Astrocyte (in vitro differentiated cells and primary cell): ENCODE measurements at regions not wholly inside any gene's neighbourhood (a gene's known extent, or its start where the extent isn't known, plus 50 kb on each side); places are given as distances from the start of the nearest gene placed in this dataset.
"Not testable (repeated sequence)": the region's sequence is repeated elsewhere in the genome, so short reads cannot be mapped to it uniquely, and the experiment has no call there.

Experiments
- DNase-seq: peaks from one replicate; pipeline ENCODE4 v3.0.0-alpha.2; 2010; ENCODE audit warnings: low read depth
- FAIRE-seq: peaks from 2 replicates; lab custom pipeline; 2011; peaks lifted over from hg19 to GRCh38; lab: Jason Lieb, UNC
- H2AFZ ChIP-seq: 2 replicates; pipeline ENCODE4 v1.6.0; 2012; ENCODE audit warnings: low read depth, low read length, inconsistent platforms
- H3K27ac ChIP-seq: 2 replicates; pipeline ENCODE4 v1.5.1; 2011; ENCODE audit warnings: low read depth, low read length, inconsistent platforms
- H3K27me3 ChIP-seq: 2 replicates; pipeline ENCODE4 v1.6.0; 2011; ENCODE audit warnings: low read length, inconsistent platforms; ENCODE audit not compliant: insufficient read depth
- H3K36me3 ChIP-seq: 2 replicates; pipeline ENCODE4 v1.5.1; 2011; ENCODE audit warnings: low read length, inconsistent platforms; ENCODE audit not compliant: insufficient read depth
- H3K4me1 ChIP-seq: 2 replicates; pipeline ENCODE4 v1.5.1; 2011; ENCODE audit warnings: low read length, inconsistent platforms; ENCODE audit not compliant: insufficient read depth
- H3K4me2 ChIP-seq: 2 replicates; pipeline ENCODE4 v1.6.0; 2012; ENCODE audit warnings: low read length, inconsistent platforms
- H3K4me3 ChIP-seq: 2 replicates; pipeline ENCODE4 v1.5.1; 2011; ENCODE audit warnings: low read depth, mild to moderate bottlenecking, low read length, inconsistent platforms; ENCODE audit not compliant: insufficient read depth
- H3K79me2 ChIP-seq: 2 replicates; pipeline ENCODE4 v1.6.0; 2012; ENCODE audit warnings: mild to moderate bottlenecking, low read length, inconsistent platforms; ENCODE audit not compliant: insufficient read depth
- H3K9ac ChIP-seq: 2 replicates; pipeline ENCODE4 v1.6.0; 2012; ENCODE audit warnings: mild to moderate bottlenecking, low read length, inconsistent platforms
- H3K9me3 ChIP-seq: 2 replicates; pipeline ENCODE4 v1.5.1; 2012; ENCODE audit warnings: low read depth, mild to moderate bottlenecking, low read length, inconsistent platforms; ENCODE audit not compliant: insufficient read depth
- H4K20me1 ChIP-seq: 2 replicates; pipeline ENCODE4 v1.6.0; 2012; ENCODE audit warnings: low read length, inconsistent platforms; ENCODE audit not compliant: insufficient read depth
- H3K27ac Mint-ChIP-seq: one replicate; pipeline ENCODE4 v1.8.0; 2021; ENCODE audit warnings: mild to moderate bottlenecking, mixed read lengths; ENCODE audit not compliant: unreplicated experiment
- H3K27me3 Mint-ChIP-seq: one replicate; pipeline ENCODE4 v1.8.0; 2021; ENCODE audit warnings: low read depth, mixed read lengths; ENCODE audit not compliant: unreplicated experiment
- H3K36me3 Mint-ChIP-seq: one replicate; pipeline ENCODE4 v1.8.0; 2021; ENCODE audit warnings: low read depth, mixed read lengths; ENCODE audit not compliant: unreplicated experiment
- H3K4me1 Mint-ChIP-seq: one replicate; pipeline ENCODE4 v1.8.0; 2021; ENCODE audit warnings: low read depth, mixed read lengths; ENCODE audit not compliant: unreplicated experiment
- H3K4me3 Mint-ChIP-seq: one replicate; pipeline ENCODE4 v1.8.0; 2021; ENCODE audit warnings: mild to moderate bottlenecking, moderate library complexity, mixed read lengths; ENCODE audit not compliant: unreplicated experiment
- H3K9me3 Mint-ChIP-seq: one replicate; pipeline ENCODE4 v1.8.0; 2021; ENCODE audit warnings: mild to moderate bottlenecking, mixed read lengths; ENCODE audit not compliant: unreplicated experiment
- EZH2 ChIP-seq: IDR thresholded peaks from 2 replicates; pipeline ENCODE4 v1.6.1; 2012; ENCODE audit warnings: mild to moderate bottlenecking, low read length, inconsistent platforms; ENCODE audit not compliant: insufficient read depth
- TF ChIP-seq, protein P1 (sequence below): IDR thresholded peaks from 2 replicates; pipeline ENCODE4 v1.5.1; 2011; ENCODE audit warnings: low read depth, mild to moderate bottlenecking, inconsistent platforms, low read length, moderate library complexity; ENCODE audit not compliant: insufficient read depth

DNA sequence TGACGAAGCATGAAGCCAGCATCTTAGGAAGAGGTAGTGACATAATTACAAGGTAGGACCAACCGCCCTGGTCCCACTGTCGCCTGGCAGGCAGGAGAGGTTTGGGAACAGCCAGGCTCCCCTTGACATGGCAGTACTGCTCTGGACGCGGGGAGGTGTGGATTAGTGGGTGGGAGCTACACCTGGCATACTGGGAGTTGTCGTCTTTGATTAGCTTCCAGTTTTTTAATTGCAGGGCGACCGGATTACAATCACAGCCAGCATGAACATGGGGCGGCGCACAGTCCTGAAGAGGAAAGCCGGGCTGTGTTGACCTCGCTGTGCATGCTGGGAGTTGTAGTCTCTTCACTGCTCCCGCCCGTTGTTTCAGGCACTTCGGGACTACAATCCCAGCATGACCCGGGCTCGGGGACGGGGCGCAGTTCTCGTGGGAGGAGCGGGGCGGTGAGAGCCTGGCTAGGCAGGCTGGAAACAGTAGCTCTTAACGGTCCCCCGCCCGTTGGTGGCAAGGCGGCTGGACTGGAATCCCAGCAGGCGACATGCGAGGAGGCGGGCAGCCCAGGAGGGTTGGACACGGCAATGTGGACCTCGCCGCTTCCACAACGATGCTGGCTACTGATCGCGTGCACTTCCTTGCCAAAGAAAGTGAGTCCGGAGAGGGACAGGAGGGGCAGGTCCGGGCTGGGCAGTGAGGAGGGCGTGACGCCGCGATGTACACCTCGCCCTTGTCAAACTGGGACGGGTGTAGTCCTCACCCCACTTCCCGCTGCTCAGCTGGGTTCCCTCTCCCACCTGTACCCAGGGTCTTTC is 98.0 kb upstream of the ZNF722 start:
- Histone ChIP-seq H3K4me1 (no peaks in the 10 kb centered on the region), H3K9me3 (peaks cover 3% of the 10 kb centered on the region), H3K79me2 (no peaks in the 10 kb centered on the region), H2AFZ (no peak overlapping the region), H3K27ac (no peak overlapping the region), H3K36me3 (no peaks in the 10 kb centered on the region), H3K27me3 (no peaks in the 10 kb centered on the region), H3K9ac (no peak overlapping the region), H3K4me3 (no peak overlapping the region), H4K20me1 (no peaks in the 10 kb centered on the region), H3K4me2 (no peak overlapping the region)
- DNase-seq (no peak), FAIRE-seq (no peak)
- Mint-ChIP-seq H3K27me3 (no peaks in the 10 kb centered on the region), H3K4me3 (no peak overlapping the region), H3K27ac (no peak overlapping the region), H3K4me1 (no peaks in the 10 kb centered on the region), H3K9me3 (peaks cover 24% of the 10 kb centered on the region), H3K36me3 (no peaks in the 10 kb centered on the region)
- TF ChIP-seq, protein P1, sequence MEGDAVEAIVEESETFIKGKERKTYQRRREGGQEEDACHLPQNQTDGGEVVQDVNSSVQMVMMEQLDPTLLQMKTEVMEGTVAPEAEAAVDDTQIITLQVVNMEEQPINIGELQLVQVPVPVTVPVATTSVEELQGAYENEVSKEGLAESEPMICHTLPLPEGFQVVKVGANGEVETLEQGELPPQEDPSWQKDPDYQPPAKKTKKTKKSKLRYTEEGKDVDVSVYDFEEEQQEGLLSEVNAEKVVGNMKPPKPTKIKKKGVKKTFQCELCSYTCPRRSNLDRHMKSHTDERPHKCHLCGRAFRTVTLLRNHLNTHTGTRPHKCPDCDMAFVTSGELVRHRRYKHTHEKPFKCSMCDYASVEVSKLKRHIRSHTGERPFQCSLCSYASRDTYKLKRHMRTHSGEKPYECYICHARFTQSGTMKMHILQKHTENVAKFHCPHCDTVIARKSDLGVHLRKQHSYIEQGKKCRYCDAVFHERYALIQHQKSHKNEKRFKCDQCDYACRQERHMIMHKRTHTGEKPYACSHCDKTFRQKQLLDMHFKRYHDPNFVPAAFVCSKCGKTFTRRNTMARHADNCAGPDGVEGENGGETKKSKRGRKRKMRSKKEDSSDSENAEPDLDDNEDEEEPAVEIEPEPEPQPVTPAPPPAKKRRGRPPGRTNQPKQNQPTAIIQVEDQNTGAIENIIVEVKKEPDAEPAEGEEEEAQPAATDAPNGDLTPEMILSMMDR = no peak
- no peak for TF ChIP-seq EZH2

DNA sequence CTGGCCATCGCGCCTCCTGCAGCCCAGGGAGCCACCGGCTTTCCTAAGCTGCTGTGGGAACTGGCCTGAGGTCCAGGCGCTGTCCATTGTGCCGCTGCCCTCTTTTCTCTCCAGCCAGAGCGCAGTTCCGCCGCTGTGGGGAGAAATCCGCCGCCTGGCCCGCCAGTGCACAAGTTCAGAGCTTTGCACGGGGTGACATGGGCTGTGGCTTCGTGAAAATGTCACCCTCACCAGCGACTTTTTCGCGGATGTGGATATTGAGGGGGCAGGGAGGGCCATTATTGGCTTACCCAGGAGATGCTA is 97.5 kb upstream of the ZNF722 start:
- not testable (repeated sequence) for H3K27ac Mint-ChIP-seq, H3K4me3 Mint-ChIP-seq, H3K36me3 ChIP-seq, H3K4me1 ChIP-seq, DNase-seq, FAIRE-seq, H3K4me1 Mint-ChIP-seq, H3K4me3 ChIP-seq, H3K79me2 ChIP-seq, H3K36me3 Mint-ChIP-seq, H3K27ac ChIP-seq, H3K9ac ChIP-seq, H3K27me3 Mint-ChIP-seq, H4K20me1 ChIP-seq, H3K27me3 ChIP-seq, H3K9me3 ChIP-seq, H3K4me2 ChIP-seq, H2AFZ ChIP-seq
- H3K9me3 Mint-ChIP-seq = peaks cover 25% of the 10 kb centered on the region

DNA sequence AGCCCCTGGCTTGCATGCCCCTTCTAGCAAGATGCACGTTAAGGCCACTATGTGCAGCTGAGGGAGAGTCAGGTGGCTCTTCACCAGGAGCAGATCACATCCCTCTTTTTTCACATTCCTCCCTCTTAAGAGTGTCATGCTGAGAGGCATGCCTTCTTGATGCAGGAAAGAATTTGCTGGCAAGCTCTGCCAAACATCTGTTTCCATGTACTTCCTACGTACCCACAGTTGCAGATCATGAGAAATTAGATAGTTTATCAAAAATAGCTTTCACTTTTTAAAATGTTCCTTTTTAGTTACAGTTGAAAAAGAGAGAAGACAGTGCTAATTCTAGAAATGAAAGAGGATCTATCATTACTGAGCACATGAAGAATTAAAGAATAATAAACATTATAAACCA is 79.7 kb upstream of the ZNF722 start:
- no peak overlapping the region for H3K4me3 ChIP-seq
- DNase-seq (no peak), FAIRE-seq (no peak)
- no peaks in the 10 kb centered on the region for H3K27me3 ChIP-seq
- H3K4me3 Mint-ChIP-seq = no peak overlapping the region
- H3K4me1 Mint-ChIP-seq = no peaks in the 10 kb centered on the region
- no peaks in the 10 kb centered on the region for H3K36me3 Mint-ChIP-seq
- peaks cover 4% of the 10 kb centered on the region for H3K9me3 Mint-ChIP-seq
- H3K27me3 Mint-ChIP-seq = no peaks in the 10 kb centered on the region
- H2AFZ ChIP-seq = no peak overlapping the region
- no peaks in the 10 kb centered on the region for H3K4me1 ChIP-seq
- H3K36me3 ChIP-seq = no peaks in the 10 kb centered on the region
- H3K9ac ChIP-seq = no peak overlapping the region
- TF ChIP-seq EZH2 = no peak
- TF ChIP-seq, protein P1 = no peak
- H3K9me3 ChIP-seq = no peaks in the 10 kb centered on the region
- H3K27ac ChIP-seq = no peak overlapping the region
- H4K20me1 ChIP-seq = no peaks in the 10 kb centered on the region
- H3K27ac Mint-ChIP-seq = no peak overlapping the region
- H3K79me2 ChIP-seq = no peaks in the 10 kb centered on the region
- no peak overlapping the region for H3K4me2 ChIP-seq
